PC-3 (cell line): ENCODE measurements at regions not wholly inside any gene's neighbourhood (a gene's known extent, or its start where the extent isn't known, plus 50 kb on each side); places are given as distances from the start of the nearest gene placed in this dataset.

Source experiments
- EZH2 ChIP-seq: fragments of 300-600 bp; sonication (generic); IDR thresholded peaks from one replicate; pipeline ENCODE4 v1.6.1; 2017; ENCODE audit warnings: antibody characterized with exemption, mild to moderate bottlenecking, low read length; ENCODE audit not compliant: unreplicated experiment
- TF ChIP-seq, protein P1 (sequence below): fragments of 300-600 bp; sonication (generic); conservative IDR thresholded peaks from 2 replicates; pipeline ENCODE4 v1.5.1; 2017; ENCODE audit warnings: antibody characterized with exemption, low read depth, mild to moderate bottlenecking, low read length

DNA sequence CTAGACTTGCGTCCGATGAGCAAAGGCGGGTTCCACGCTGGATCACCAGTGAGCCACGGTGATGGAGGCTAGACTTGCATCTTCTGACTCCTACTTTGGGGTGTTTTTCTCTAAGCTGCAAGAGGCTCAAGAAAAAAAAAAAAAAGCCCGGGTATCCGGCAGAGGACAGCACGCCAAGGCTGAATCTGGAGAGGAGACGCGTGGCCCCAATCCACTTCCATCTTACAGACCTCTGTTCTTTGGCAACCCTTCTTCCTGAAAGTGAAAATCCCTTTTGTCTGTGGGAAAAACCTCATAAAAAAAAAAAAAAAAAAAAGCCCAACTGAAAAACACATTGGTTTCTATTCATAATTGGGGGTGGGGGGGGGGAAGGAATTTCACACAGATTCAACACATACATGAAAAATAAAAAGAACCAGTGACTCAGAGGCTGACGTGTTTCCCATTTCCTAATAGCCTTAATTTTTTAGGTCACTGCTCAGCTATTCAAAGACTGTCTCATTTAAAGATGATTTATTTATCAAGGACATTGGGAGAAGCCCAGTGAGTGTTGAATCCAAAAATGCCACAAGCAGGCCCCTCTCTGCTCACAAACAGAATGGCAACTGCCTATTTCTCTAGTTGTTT is 258.3 kb downstream of the FOXL1 start:
- TF ChIP-seq, protein P1, sequence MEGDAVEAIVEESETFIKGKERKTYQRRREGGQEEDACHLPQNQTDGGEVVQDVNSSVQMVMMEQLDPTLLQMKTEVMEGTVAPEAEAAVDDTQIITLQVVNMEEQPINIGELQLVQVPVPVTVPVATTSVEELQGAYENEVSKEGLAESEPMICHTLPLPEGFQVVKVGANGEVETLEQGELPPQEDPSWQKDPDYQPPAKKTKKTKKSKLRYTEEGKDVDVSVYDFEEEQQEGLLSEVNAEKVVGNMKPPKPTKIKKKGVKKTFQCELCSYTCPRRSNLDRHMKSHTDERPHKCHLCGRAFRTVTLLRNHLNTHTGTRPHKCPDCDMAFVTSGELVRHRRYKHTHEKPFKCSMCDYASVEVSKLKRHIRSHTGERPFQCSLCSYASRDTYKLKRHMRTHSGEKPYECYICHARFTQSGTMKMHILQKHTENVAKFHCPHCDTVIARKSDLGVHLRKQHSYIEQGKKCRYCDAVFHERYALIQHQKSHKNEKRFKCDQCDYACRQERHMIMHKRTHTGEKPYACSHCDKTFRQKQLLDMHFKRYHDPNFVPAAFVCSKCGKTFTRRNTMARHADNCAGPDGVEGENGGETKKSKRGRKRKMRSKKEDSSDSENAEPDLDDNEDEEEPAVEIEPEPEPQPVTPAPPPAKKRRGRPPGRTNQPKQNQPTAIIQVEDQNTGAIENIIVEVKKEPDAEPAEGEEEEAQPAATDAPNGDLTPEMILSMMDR: no peak
- no peak for TF ChIP-seq EZH2
